Suprapubic skin (tissue), 4 donors: ENCODE measurements at regions not wholly inside any gene's neighbourhood (a gene's known extent, or its start where the extent isn't known, plus 50 kb on each side); places are given as distances from the start of the nearest gene placed in this dataset.
"Not testable (repeated sequence)": the region's sequence is repeated elsewhere in the genome, so short reads cannot be mapped to it uniquely, and the experiment has no call there.

ENCODE experiments used
- DNase-seq, 2 donors: peaks; one replicate each; pipeline ENCODE4 v3.0.0-alpha.2; 2019; ENCODE audit warnings: low spot score in 2 of 2
- H3K27ac ChIP-seq: fragments of 200-600 bp; sonication (generic); one replicate; pipeline ENCODE4 v1.5.1; 2019
- H3K27me3 ChIP-seq: fragments of 200-600 bp; sonication (generic); one replicate; pipeline ENCODE4 v1.5.1; 2019
- H3K36me3 ChIP-seq: fragments of 200-600 bp; sonication (generic); one replicate; pipeline ENCODE4 v1.5.1; 2019
- H3K4me1 ChIP-seq: fragments of 200-600 bp; sonication (generic); one replicate; pipeline ENCODE4 v1.5.1; 2019
- H3K4me3 ChIP-seq: fragments of 200-600 bp; sonication (generic); one replicate; pipeline ENCODE4 v1.5.1; 2019; ENCODE audit warnings: mild to moderate bottlenecking
- H3K9me3 ChIP-seq: fragments of 200-600 bp; sonication (generic); one replicate; pipeline ENCODE4 v1.5.1; 2019
- CTCF ChIP-seq, 2 donors: fragments of 200-600 bp in 1 of 2; fragments of 450-650 bp in 1 of 2; sonication (generic) in 1 of 2; IDR thresholded peaks; one replicate each; pipeline ENCODE4 v1.5.1; 2016 to 2019; ENCODE audit warnings: antibody characterized with exemption in 2 of 2, mild to moderate bottlenecking in 1 of 2, moderate library complexity in 1 of 2
- EP300 ChIP-seq: sonication (generic); formaldehyde crosslinking; IDR thresholded peaks from one replicate; pipeline ENCODE4 v1.6.1; 2017; ENCODE audit warnings: antibody characterized with exemption
- POLR2A ChIP-seq, 2 donors: fragments of 450-650 bp; IDR thresholded peaks; one replicate each; pipeline ENCODE4 v1.6.1; 2017; ENCODE audit warnings: antibody characterized with exemption in 2 of 2, mild to moderate bottlenecking in 2 of 2, moderate library complexity in 2 of 2
- POLR2AphosphoS5 ChIP-seq, 3 donors: sonication (generic); formaldehyde crosslinking; IDR thresholded peaks; one replicate each; pipeline ENCODE4 v1.6.1; 2017; ENCODE audit warnings: antibody characterized with exemption in 3 of 3
- WGBS: methylation state at CpG from one replicate; pipeline ENCODE4 v1.1.5; 2018; 5-methylcytosine and 5-hydroxymethylcytosine counted together

DNA sequence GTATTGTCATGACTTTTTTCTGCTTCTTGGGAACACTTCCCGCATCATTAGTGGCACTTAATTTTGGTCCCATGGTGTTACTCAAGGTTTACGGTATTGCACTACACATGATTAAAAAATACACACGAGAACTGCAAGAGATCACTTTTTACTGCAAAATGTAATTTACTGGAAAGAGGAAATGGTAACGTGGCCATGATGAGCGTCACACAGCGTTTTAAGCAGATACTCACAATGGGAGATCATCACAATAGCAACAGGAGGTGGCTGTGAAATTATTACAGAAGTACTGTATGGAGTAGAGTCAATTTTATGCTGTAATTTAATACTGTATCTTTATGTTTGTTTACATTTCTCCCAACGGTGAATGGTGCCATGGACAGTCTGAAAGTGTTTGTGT lies 1510.3 kb downstream of the AMY1C start:
- TF ChIP-seq EP300 (no peak), POLR2A (IDR thresholded peaks at IDR 0.05) (no peak), POLR2AphosphoS5 (IDR thresholded peaks at IDR 0.05) (no peak), CTCF (IDR thresholded peaks at IDR 0.05) (no peak)
- DNase-seq: no peak
- H3K27me3 ChIP-seq: no peaks in the 10 kb centered on the region
- H3K4me3 ChIP-seq: no peak overlapping the region
- H3K36me3 ChIP-seq: no peaks in the 10 kb centered on the region
- no peak overlapping the region for H3K27ac ChIP-seq
- 81% methylated on average over 7 of the region's 7 CpGs for WGBS
- no peaks in the 10 kb centered on the region for H3K4me1 ChIP-seq
- H3K9me3 ChIP-seq: peaks cover 11% of the 10 kb centered on the region

GRCh38 chr1:105270966-105271365 lies 1521.3 kb downstream of the AMY1C start:
- H3K4me3 ChIP-seq: no peak overlapping the region
- no peaks in the 10 kb centered on the region for H3K4me1 ChIP-seq
- H3K36me3 ChIP-seq: no peaks in the 10 kb centered on the region
- peaks cover 8% of the 10 kb centered on the region for H3K9me3 ChIP-seq
- WGBS: 65% methylated on average over 2 of the region's 2 CpGs
- no peak for DNase-seq
- H3K27me3 ChIP-seq: no peaks in the 10 kb centered on the region
- TF ChIP-seq EP300 (no peak), POLR2AphosphoS5 (IDR thresholded peaks at IDR 0.05) (no peak), POLR2A (IDR thresholded peaks at IDR 0.05) (no peak), CTCF (IDR thresholded peaks at IDR 0.05) (no peak)
- no peak overlapping the region for H3K27ac ChIP-seq

- not testable (repeated sequence) for H3K9me3 ChIP-seq, H3K36me3 ChIP-seq, H3K27ac ChIP-seq, DNase-seq, H3K27me3 ChIP-seq, H3K4me1 ChIP-seq, H3K4me3 ChIP-seq
- 95% methylated on average over 8 of the region's 8 CpGs for WGBS
Measured at GRCh38 chr1:105272376-105272775, 1522.7 kb downstream of the AMY1C start.

DNA sequence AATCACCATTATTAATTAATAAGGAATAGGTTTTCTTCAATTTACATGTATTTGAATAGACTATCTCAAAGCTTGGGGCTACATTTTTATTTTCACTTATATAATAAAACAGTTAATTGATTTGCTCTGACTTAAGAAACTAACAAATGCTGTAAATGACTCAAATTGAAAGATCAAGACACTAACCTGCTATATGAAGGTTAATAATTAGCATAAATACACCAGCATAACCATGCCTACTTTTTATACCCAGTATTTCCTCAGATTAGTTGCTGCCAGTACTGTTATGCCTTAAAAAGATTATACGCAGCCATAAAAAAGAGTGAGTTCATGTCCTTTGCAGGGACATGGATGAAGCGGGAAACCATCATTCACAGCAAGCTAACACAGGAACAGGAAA lies 1545.1 kb downstream of the AMY1C start:
- 88% methylated on average over 2 of the region's 2 CpGs for WGBS
- Histone ChIP-seq H3K4me1 (no peaks in the 10 kb centered on the region), H3K36me3 (no peaks in the 10 kb centered on the region), H3K27me3 (no peaks in the 10 kb centered on the region), H3K4me3 (no peak overlapping the region), H3K9me3 (peaks cover 5% of the 10 kb centered on the region), H3K27ac (no peak overlapping the region)
- no peak for DNase-seq
- no peak for TF ChIP-seq EP300
- TF ChIP-seq POLR2A (IDR thresholded peaks at IDR 0.05): no peak
- TF ChIP-seq CTCF (IDR thresholded peaks at IDR 0.05): no peak
- TF ChIP-seq POLR2AphosphoS5 (IDR thresholded peaks at IDR 0.05): no peak

GRCh38 chr1:105310063-105310462 lies 1560.4 kb downstream of the AMY1C start:
- WGBS: 8% methylated on average over 1 of the region's 1 CpG
- Histone ChIP-seq H3K9me3 (peaks cover 4% of the 10 kb centered on the region), H3K4me1 (no peaks in the 10 kb centered on the region), H3K27me3 (no peaks in the 10 kb centered on the region), H3K27ac (no peak overlapping the region), H3K36me3 (no peaks in the 10 kb centered on the region), H3K4me3 (no peak overlapping the region)
- DNase-seq: no peak
- no peak for TF ChIP-seq POLR2A (IDR thresholded peaks at IDR 0.05)
- TF ChIP-seq POLR2AphosphoS5 (IDR thresholded peaks at IDR 0.05): no peak
- no peak for TF ChIP-seq EP300
- no peak for TF ChIP-seq CTCF (IDR thresholded peaks at IDR 0.05)

DNA sequence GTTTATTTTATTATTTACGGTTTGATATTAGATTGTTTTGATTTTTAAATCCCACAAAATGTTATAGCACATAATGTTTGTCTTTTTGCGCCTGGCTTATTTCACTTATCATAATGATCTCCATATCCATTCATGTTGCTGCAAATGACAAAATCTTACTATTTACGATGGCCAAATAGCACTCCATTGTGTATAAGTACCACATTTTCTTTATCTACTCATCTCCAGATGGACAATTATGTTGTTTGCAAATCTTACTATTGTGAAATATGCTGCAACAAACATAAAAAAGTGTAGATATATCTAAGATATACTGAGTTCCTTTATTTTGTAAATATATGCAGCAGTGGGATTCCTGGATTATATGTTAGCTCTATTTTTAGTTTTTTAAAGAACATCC lies 1568.3 kb downstream of the AMY1C start:
- Histone ChIP-seq H3K4me1 (no peaks in the 10 kb centered on the region), H3K4me3 (no peak overlapping the region), H3K9me3 (peaks cover 10% of the 10 kb centered on the region), H3K27me3 (no peaks in the 10 kb centered on the region), H3K36me3 (no peaks in the 10 kb centered on the region), H3K27ac (no peak overlapping the region)
- 81% methylated on average over 3 of the region's 3 CpGs for WGBS
- TF ChIP-seq POLR2A (IDR thresholded peaks at IDR 0.05): no peak
- TF ChIP-seq CTCF (IDR thresholded peaks at IDR 0.05): no peak
- TF ChIP-seq POLR2AphosphoS5 (IDR thresholded peaks at IDR 0.05): no peak
- TF ChIP-seq EP300: no peak
- no peak for DNase-seq
